A673 (cell line): ENCODE measurements at regions not wholly inside any gene's neighbourhood (a gene's known extent, or its start where the extent isn't known, plus 50 kb on each side); places are given as distances from the start of the nearest gene placed in this dataset.

Source experiments
- CTCF ChIP-seq: fragments of 300-800, 200-600 bp; sonication (generic); conservative IDR thresholded peaks from 2 replicates; pipeline ENCODE4 v1.5.1; 2017; ENCODE audit warnings: low read depth, mild to moderate bottlenecking, antibody characterized with exemption, low read length, moderate library complexity, mixed read lengths
- EZH2 ChIP-seq: fragments of 200-600 bp; sonication (generic); IDR thresholded peaks from 2 replicates; pipeline ENCODE4 v1.6.1; 2017; ENCODE audit warnings: borderline replicate concordance, low read depth, mild to moderate bottlenecking, mixed read lengths, antibody characterized with exemption, low read length; ENCODE audit not compliant: poor library complexity, severe bottlenecking

GRCh38 chr5:132130918-132131715 is 57.5 kb downstream of the CSF2 start:
- TF ChIP-seq CTCF (no peak), EZH2 (no peak)
